Lower leg skin (tissue), 3 donors: ENCODE measurements at regions not wholly inside any gene's neighbourhood (a gene's known extent, or its start where the extent isn't known, plus 50 kb on each side); places are given as distances from the start of the nearest gene placed in this dataset.

Experiments used
- CTCF ChIP-seq, 3 donors: fragments of 450-650 bp; IDR thresholded peaks; one replicate each; pipeline ENCODE4 v1.5.1; 2016; ENCODE audit warnings: antibody characterized with exemption in 3 of 3, mild to moderate bottlenecking in 3 of 3, moderate library complexity in 2 of 3
- POLR2A ChIP-seq, 2 donors: fragments of 450-650 bp; IDR thresholded peaks; one replicate each; pipeline ENCODE4 v1.6.1; 2016 to 2017; ENCODE audit warnings: antibody characterized with exemption in 2 of 2, mild to moderate bottlenecking in 1 of 2, moderate library complexity in 1 of 2

- TF ChIP-seq CTCF (IDR thresholded peaks at IDR 0.05) (no peak), POLR2A (IDR thresholded peaks at IDR 0.05) (no peak)
Measured at GRCh38 chr10:118875087-118875486, 120.3 kb upstream of the CACUL1 start.
